ENCODE measurements at regions not wholly inside any gene's neighbourhood (a gene's known extent, or its start where the extent isn't known, plus 50 kb on each side); places are given as distances from the start of the nearest gene placed in this dataset.

DNA sequence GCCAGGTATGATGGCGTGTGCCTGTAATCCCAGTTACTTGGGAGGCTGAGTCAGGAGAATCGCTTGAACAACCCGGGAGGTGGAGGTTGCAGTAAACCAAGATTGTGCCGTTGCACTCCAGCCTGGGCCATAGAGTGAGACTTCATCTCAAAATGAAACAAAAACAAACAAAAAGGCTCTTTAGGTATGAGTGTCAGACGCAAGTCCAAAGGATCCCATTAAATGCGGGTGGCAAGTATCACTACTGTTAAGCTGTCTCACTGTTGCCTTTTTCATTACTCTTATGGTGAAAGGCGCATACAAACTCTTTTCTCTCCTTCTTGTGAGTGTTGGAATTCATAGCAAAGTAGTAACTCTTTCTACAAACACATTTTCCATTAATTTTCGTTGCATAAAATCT, 688.5 kb upstream of the CHD1 start:
- H3K27me3 Mint-ChIP-seq (ENCODE audit: low read depth), result no peaks in the 10 kb centered on the region

GRCh38 chr5:99614888-99615287, 686.1 kb upstream of the CHD1 start:
- DNase-seq (ENCODE audit: low spot score), result no peak
- Mint-ChIP-seq H3K36me3 (no peaks in the 10 kb centered on the region), H3K9me3 (no peaks in the 10 kb centered on the region), H3K27me3 (ENCODE audit: low read depth) (no peaks in the 10 kb centered on the region), H3K4me1 (no peaks in the 10 kb centered on the region), H3K4me3 (no peak overlapping the region), H3K27ac (no peak overlapping the region)
- POLR2A ChIA-PET, result no interaction called here
- CTCF ChIA-PET, result no interaction called here
- no peak for ATAC-seq
- TF ChIP-seq SP1 (CRISPR knock-in tag; conservative IDR thresholded peaks at IDR 0.05), result no peak
- TF ChIP-seq, protein P1, sequence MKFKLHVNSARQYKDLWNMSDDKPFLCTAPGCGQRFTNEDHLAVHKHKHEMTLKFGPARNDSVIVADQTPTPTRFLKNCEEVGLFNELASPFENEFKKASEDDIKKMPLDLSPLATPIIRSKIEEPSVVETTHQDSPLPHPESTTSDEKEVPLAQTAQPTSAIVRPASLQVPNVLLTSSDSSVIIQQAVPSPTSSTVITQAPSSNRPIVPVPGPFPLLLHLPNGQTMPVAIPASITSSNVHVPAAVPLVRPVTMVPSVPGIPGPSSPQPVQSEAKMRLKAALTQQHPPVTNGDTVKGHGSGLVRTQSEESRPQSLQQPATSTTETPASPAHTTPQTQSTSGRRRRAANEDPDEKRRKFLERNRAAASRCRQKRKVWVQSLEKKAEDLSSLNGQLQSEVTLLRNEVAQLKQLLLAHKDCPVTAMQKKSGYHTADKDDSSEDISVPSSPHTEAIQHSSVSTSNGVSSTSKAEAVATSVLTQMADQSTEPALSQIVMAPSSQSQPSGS (CRISPR knock-in tag; IDR thresholded peaks at IDR 0.05; ENCODE audit: borderline replicate concordance, low read depth), result no peak
- TF ChIP-seq ZNF317 (CRISPR knock-in tag; IDR thresholded peaks at IDR 0.05; ENCODE audit: borderline replicate concordance, low read depth), result no peak
- TF ChIP-seq, protein P2, sequence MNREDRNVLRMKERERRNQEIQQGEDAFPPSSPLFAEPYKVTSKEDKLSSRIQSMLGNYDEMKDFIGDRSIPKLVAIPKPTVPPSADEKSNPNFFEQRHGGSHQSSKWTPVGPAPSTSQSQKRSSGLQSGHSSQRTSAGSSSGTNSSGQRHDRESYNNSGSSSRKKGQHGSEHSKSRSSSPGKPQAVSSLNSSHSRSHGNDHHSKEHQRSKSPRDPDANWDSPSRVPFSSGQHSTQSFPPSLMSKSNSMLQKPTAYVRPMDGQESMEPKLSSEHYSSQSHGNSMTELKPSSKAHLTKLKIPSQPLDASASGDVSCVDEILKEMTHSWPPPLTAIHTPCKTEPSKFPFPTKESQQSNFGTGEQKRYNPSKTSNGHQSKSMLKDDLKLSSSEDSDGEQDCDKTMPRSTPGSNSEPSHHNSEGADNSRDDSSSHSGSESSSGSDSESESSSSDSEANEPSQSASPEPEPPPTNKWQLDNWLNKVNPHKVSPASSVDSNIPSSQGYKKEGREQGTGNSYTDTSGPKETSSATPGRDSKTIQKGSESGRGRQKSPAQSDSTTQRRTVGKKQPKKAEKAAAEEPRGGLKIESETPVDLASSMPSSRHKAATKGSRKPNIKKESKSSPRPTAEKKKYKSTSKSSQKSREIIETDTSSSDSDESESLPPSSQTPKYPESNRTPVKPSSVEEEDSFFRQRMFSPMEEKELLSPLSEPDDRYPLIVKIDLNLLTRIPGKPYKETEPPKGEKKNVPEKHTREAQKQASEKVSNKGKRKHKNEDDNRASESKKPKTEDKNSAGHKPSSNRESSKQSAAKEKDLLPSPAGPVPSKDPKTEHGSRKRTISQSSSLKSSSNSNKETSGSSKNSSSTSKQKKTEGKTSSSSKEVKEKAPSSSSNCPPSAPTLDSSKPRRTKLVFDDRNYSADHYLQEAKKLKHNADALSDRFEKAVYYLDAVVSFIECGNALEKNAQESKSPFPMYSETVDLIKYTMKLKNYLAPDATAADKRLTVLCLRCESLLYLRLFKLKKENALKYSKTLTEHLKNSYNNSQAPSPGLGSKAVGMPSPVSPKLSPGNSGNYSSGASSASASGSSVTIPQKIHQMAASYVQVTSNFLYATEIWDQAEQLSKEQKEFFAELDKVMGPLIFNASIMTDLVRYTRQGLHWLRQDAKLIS (CRISPR knock-in tag; IDR thresholded peaks at IDR 0.05; ENCODE audit: borderline replicate concordance), result no peak
- TF ChIP-seq ZNF138 (CRISPR knock-in tag; conservative IDR thresholded peaks at IDR 0.05), result no peak
- TF ChIP-seq PREB (CRISPR knock-in tag; IDR thresholded peaks at IDR 0.05; ENCODE audit: borderline replicate concordance), result no peak
- TF ChIP-seq ZNF121 (CRISPR knock-in tag; IDR thresholded peaks at IDR 0.05), result no peak
- TF ChIP-seq, protein P3, sequence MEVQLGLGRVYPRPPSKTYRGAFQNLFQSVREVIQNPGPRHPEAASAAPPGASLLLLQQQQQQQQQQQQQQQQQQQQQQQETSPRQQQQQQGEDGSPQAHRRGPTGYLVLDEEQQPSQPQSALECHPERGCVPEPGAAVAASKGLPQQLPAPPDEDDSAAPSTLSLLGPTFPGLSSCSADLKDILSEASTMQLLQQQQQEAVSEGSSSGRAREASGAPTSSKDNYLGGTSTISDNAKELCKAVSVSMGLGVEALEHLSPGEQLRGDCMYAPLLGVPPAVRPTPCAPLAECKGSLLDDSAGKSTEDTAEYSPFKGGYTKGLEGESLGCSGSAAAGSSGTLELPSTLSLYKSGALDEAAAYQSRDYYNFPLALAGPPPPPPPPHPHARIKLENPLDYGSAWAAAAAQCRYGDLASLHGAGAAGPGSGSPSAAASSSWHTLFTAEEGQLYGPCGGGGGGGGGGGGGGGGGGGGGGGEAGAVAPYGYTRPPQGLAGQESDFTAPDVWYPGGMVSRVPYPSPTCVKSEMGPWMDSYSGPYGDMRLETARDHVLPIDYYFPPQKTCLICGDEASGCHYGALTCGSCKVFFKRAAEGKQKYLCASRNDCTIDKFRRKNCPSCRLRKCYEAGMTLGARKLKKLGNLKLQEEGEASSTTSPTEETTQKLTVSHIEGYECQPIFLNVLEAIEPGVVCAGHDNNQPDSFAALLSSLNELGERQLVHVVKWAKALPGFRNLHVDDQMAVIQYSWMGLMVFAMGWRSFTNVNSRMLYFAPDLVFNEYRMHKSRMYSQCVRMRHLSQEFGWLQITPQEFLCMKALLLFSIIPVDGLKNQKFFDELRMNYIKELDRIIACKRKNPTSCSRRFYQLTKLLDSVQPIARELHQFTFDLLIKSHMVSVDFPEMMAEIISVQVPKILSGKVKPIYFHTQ (CRISPR knock-in tag; IDR thresholded peaks at IDR 0.05), result no peak
- no peak for TF ChIP-seq E2F1 (CRISPR knock-in tag; IDR thresholded peaks at IDR 0.05)
- no peak for TF ChIP-seq ESRRA (CRISPR knock-in tag; IDR thresholded peaks at IDR 0.05; ENCODE audit: borderline replicate concordance)
- TF ChIP-seq ZMAT4 (CRISPR knock-in tag; IDR thresholded peaks at IDR 0.05), result no peak
- TF ChIP-seq TP53 (CRISPR knock-in tag; IDR thresholded peaks at IDR 0.05), result no peak

More for the DNA sequence above, 688.5 kb upstream of the CHD1 start:
- TF ChIP-seq, protein P4, sequence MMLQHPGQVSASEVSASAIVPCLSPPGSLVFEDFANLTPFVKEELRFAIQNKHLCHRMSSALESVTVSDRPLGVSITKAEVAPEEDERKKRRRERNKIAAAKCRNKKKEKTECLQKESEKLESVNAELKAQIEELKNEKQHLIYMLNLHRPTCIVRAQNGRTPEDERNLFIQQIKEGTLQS (CRISPR knock-in tag; conservative IDR thresholded peaks at IDR 0.05), result no peak
- TF ChIP-seq SMAD3 (CRISPR knock-in tag; IDR thresholded peaks at IDR 0.05; ENCODE audit: borderline replicate concordance), result no peak
- TF ChIP-seq ZNF138 (CRISPR knock-in tag; conservative IDR thresholded peaks at IDR 0.05), result no peak
- TF ChIP-seq ZNF121 (CRISPR knock-in tag; IDR thresholded peaks at IDR 0.05), result no peak
- no peak for TF ChIP-seq CBFB (CRISPR knock-in tag; IDR thresholded peaks at IDR 0.05; ENCODE audit: low read depth)
- TF ChIP-seq ZBTB21 (CRISPR knock-in tag; IDR thresholded peaks at IDR 0.05; ENCODE audit: borderline replicate concordance), result no peak
- TF ChIP-seq EMX1 (CRISPR knock-in tag; IDR thresholded peaks at IDR 0.05), result no peak
- TF ChIP-seq, protein P5, sequence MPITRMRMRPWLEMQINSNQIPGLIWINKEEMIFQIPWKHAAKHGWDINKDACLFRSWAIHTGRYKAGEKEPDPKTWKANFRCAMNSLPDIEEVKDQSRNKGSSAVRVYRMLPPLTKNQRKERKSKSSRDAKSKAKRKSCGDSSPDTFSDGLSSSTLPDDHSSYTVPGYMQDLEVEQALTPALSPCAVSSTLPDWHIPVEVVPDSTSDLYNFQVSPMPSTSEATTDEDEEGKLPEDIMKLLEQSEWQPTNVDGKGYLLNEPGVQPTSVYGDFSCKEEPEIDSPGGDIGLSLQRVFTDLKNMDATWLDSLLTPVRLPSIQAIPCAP (CRISPR knock-in tag; IDR thresholded peaks at IDR 0.05), result no peak
- TF ChIP-seq CTCF (IDR thresholded peaks at IDR 0.05), result no peak
- Mint-ChIP-seq H3K36me3 (no peaks in the 10 kb centered on the region), H3K27ac (no peak overlapping the region), H3K4me1 (no peaks in the 10 kb centered on the region), H3K4me3 (no peak overlapping the region), H3K9me3 (no peaks in the 10 kb centered on the region)
- ATAC-seq (no peak), DNase-seq (ENCODE audit: low spot score) (no peak)
- POLR2A ChIA-PET, result no interaction called here
- CTCF ChIA-PET, result no interaction called here

Data from WTC11 (cell line).